ENCODE measurements at regions not wholly inside any gene's neighbourhood (a gene's known extent, or its start where the extent isn't known, plus 50 kb on each side); places are given as distances from the start of the nearest gene placed in this dataset.
"Not testable (repeated sequence)": the region's sequence is repeated elsewhere in the genome, so short reads cannot be mapped to it uniquely, and the experiment has no call there.

- Mint-ChIP-seq H3K4me1 (ENCODE audit: low read depth) (no peaks in the 10 kb centered on the region), H3K27ac (no peak overlapping the region), H3K4me3 (no peak overlapping the region), H3K36me3 (ENCODE audit: low read depth) (no peaks in the 10 kb centered on the region), H3K9me3 (no peaks in the 10 kb centered on the region), H3K27me3 (ENCODE audit: insufficient read depth) (no peaks in the 10 kb centered on the region)
- intact Hi-C loops (cut with micrococcal nuclease) = no loop called here
- DNase-seq (ENCODE audit: low spot score) = no peak
Measured at GRCh38 chr12:14099994-14100393, 118.6 kb upstream of the GRIN2B start.

- H3K4me1 Mint-ChIP-seq (ENCODE audit: low read depth); intact Hi-C loops (cut with micrococcal nuclease); H3K27me3 Mint-ChIP-seq (ENCODE audit: insufficient read depth); H3K36me3 Mint-ChIP-seq (ENCODE audit: low read depth); H3K27ac Mint-ChIP-seq; H3K4me3 Mint-ChIP-seq; DNase-seq (ENCODE audit: low spot score); H3K9me3 Mint-ChIP-seq: not testable (repeated sequence)
Measured at GRCh38 chr12:14101556-14101955, 120.2 kb upstream of the GRIN2B start.

DNA sequence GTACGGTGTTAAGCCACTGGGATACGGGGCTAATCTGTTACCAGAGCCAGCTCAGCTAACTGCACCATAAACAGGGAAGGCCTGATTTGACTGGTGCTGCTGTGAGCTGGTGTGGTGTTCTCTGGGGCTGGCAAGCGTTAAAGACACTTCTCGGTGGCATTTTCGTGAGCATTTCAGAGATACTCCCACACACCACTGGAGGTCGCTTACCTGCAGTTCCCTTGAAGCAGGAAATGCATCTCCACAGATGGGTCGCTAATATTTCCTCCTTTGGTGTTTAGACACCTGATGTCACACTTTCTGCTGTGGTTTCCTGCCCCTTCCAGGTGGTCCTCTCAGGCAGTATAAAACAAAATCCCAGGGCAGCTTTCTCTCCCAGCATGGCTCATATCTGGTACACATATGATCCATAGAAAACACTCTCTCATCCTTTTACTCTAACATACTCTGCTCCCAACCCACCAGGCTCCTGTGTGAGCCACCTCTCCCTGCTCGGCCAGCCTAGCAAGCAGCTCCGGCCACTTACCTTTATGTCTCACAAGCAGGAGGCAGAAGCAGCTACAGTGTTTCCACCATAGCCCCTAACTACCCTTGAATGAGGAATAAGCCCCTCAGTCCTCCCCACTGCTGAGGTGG, 129.9 kb upstream of the GRIN2B start:
- Mint-ChIP-seq H3K27me3 (ENCODE audit: insufficient read depth) (peaks cover 7% of the 10 kb centered on the region), H3K4me1 (ENCODE audit: low read depth) (no peaks in the 10 kb centered on the region), H3K4me3 (no peak overlapping the region), H3K27ac (no peak overlapping the region), H3K9me3 (no peaks in the 10 kb centered on the region), H3K36me3 (ENCODE audit: low read depth) (no peaks in the 10 kb centered on the region)
- DNase-seq (ENCODE audit: low spot score) = no peak
- intact Hi-C loops (cut with micrococcal nuclease) = no loop called here

- Mint-ChIP-seq H3K4me1 (ENCODE audit: low read depth) (no peaks in the 10 kb centered on the region), H3K4me3 (no peak overlapping the region), H3K9me3 (no peaks in the 10 kb centered on the region), H3K27ac (no peak overlapping the region), H3K36me3 (ENCODE audit: low read depth) (no peaks in the 10 kb centered on the region), H3K27me3 (ENCODE audit: insufficient read depth) (peaks cover 3% of the 10 kb centered on the region)
- intact Hi-C loops (cut with micrococcal nuclease) = no loop called here
- no peak for DNase-seq (ENCODE audit: low spot score)
Measured at GRCh38 chr12:14113031-14113430, 131.6 kb upstream of the GRIN2B start.

- DNase-seq (ENCODE audit: low spot score) = no peak
- Mint-ChIP-seq H3K27ac (no peak overlapping the region), H3K27me3 (ENCODE audit: insufficient read depth) (no peaks in the 10 kb centered on the region), H3K4me1 (ENCODE audit: low read depth) (no peaks in the 10 kb centered on the region), H3K9me3 (no peaks in the 10 kb centered on the region), H3K36me3 (ENCODE audit: low read depth) (no peaks in the 10 kb centered on the region), H3K4me3 (no peak overlapping the region)
- intact Hi-C loops (cut with micrococcal nuclease) = loop anchor here (5.0 kb wide), 1 partner anchor 1169 kb away; no protein-coding TSS in a partner anchor
Measured at GRCh38 chr12:14126692-14127091, 145.3 kb upstream of the GRIN2B start.

DNA sequence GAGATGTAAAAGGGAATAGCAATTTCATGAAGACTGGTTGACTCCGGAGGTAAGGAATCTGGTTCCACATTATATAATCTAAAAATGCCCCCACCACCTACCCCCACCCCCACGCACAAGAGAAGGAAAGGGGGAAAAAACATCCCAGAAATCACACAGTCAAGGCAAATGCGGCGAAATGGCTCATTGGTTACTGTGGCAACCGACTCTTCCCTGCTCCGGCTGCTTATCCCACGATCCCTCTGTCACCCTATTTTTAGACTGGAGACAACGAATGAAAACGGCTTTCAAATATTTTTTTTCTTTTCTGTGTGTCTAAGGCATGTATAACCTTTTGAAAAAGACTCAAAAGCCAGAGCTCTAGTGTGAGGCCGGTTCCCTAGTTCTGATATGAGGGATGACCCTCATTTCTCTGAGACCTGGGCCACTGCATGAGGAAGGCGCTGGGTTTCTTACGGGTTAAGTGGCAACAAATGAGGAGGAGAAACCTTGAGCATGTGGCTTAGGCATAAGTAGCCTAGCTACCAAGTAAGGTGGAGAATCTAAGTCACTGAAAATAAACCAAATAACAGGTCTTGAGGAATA, 148.3 kb upstream of the GRIN2B start:
- Mint-ChIP-seq H3K27ac (no peak overlapping the region), H3K4me3 (no peak overlapping the region)

GRCh38 chr12:14135996-14136395, 154.6 kb upstream of the GRIN2B start:
- H3K36me3 Mint-ChIP-seq (ENCODE audit: low read depth) = no peaks in the 10 kb centered on the region
- no peak for DNase-seq (ENCODE audit: low spot score)
- no peaks in the 10 kb centered on the region for H3K9me3 Mint-ChIP-seq
- no peak overlapping the region for H3K4me3 Mint-ChIP-seq
- intact Hi-C loops (cut with micrococcal nuclease) = no loop called here
- H3K4me1 Mint-ChIP-seq (ENCODE audit: low read depth) = no peaks in the 10 kb centered on the region
- peaks cover 12% of the 10 kb centered on the region for H3K27me3 Mint-ChIP-seq (ENCODE audit: insufficient read depth)
- H3K27ac Mint-ChIP-seq = no peak overlapping the region

More for the DNA sequence above, 148.3 kb upstream of the GRIN2B start:
- DNase-seq (ENCODE audit: low spot score) = no peak
- intact Hi-C loops (cut with micrococcal nuclease) = loop anchor here (5.0 kb wide), 1 partner anchor 1172 kb away; no protein-coding TSS in a partner anchor
- H3K36me3 Mint-ChIP-seq (ENCODE audit: low read depth) = no peaks in the 10 kb centered on the region
- H3K4me1 Mint-ChIP-seq (ENCODE audit: low read depth) = no peaks in the 10 kb centered on the region
- H3K27me3 Mint-ChIP-seq (ENCODE audit: insufficient read depth) = no peaks in the 10 kb centered on the region
- no peaks in the 10 kb centered on the region for H3K9me3 Mint-ChIP-seq

DNA sequence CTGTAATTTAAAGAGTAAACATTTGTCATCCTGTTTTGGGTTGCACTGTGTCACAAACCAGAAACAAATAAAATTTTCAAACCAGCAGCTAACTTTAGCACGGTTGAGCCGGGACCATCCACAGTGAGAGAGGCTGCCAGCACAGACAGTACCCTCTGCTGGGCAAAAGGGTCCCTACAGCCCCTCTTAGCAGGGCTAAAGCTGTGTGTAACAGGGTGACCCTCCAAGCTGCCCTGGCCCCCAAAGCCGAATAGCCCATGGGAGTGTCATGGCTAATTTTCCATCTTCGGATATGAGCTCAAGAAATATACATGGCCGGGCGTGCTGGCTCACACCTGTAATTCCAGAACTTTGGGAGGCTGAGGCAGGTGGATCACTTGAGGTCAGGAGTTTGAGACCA, 157.1 kb upstream of the GRIN2B start:
- Mint-ChIP-seq H3K27ac (no peak overlapping the region), H3K4me3 (no peak overlapping the region), H3K4me1 (ENCODE audit: low read depth) (no peaks in the 10 kb centered on the region), H3K36me3 (ENCODE audit: low read depth) (no peaks in the 10 kb centered on the region), H3K27me3 (ENCODE audit: insufficient read depth) (peaks cover 12% of the 10 kb centered on the region), H3K9me3 (no peaks in the 10 kb centered on the region)
- no peak for DNase-seq (ENCODE audit: low spot score)
- intact Hi-C loops (cut with micrococcal nuclease) = no loop called here

DNA sequence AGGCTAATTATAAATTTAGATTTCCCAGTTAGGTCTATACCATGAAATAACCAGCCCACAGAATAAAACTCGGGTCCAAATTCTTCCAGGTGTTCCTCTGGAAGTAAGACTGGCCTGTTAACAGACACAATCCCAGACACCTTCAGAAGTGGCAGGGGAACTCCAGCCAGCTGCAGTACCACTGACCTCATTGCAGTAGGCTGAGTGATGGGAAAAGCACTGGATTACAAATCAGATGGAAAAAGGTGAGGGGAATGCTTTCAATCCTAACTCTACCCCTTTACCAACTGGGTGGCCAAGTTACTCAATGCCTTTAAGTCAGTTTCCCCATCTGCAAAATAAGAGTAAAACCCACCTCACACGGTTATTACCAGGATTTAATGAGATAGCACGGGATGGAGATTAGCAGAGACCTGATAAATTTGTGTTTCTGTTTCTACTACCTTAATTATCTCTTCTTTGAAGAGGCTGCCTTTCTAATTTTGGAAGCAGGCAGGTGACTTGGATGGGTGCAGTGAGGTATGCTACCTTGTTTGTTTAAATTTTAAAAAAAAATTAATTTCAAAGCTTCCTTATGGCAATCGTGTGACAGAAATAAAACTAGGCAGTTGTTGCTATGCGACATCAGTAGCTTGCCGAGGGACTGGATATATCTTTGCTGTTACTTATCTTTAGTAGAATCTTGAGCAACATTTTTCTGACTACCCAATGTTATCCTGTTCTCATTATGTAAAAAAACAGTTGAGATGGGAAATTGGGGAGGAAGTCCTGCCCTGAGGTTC, 167.3 kb upstream of the GRIN2B start:
- DNase-seq (ENCODE audit: low spot score) = no peak
- Mint-ChIP-seq H3K4me1 (ENCODE audit: low read depth) (no peaks in the 10 kb centered on the region), H3K4me3 (no peak overlapping the region), H3K27ac (no peak overlapping the region), H3K36me3 (ENCODE audit: low read depth) (no peaks in the 10 kb centered on the region), H3K27me3 (ENCODE audit: insufficient read depth) (peaks cover 2% of the 10 kb centered on the region), H3K9me3 (no peaks in the 10 kb centered on the region)
- intact Hi-C loops (cut with micrococcal nuclease) = no loop called here

- H3K27me3 Mint-ChIP-seq (ENCODE audit: insufficient read depth) = peaks cover 4% of the 10 kb centered on the region
- no peak for DNase-seq (ENCODE audit: low spot score)
- H3K4me3 Mint-ChIP-seq = no peak overlapping the region
- H3K9me3 Mint-ChIP-seq = no peaks in the 10 kb centered on the region
- intact Hi-C loops (cut with micrococcal nuclease) = no loop called here
- no peaks in the 10 kb centered on the region for H3K36me3 Mint-ChIP-seq (ENCODE audit: low read depth)
- H3K27ac Mint-ChIP-seq = no peak overlapping the region
- H3K4me1 Mint-ChIP-seq (ENCODE audit: low read depth) = no peaks in the 10 kb centered on the region
Measured at GRCh38 chr12:14153803-14154202, 172.4 kb upstream of the GRIN2B start.

DNA sequence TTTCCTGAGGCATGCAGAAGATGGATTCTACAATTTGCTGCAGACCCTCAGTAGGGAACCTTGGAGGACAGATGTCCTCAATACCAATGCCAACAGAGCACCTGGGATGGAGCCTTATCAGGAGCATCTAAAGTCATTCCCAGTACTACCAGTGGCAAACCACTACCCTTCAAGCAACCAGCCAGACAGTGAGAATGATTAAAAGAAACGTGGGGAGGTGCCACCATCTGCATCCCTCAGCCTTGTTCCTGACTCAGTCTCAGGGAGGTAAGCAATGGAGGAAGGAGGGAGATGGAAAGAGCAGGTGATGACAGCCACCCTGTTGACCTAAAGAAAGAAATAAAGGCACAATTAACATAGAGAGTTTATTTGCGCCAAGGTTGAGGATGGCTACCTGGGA, 175.2 kb upstream of the GRIN2B start:
- DNase-seq (ENCODE audit: low spot score) = no peak
- Mint-ChIP-seq H3K27ac (no peak overlapping the region), H3K4me1 (ENCODE audit: low read depth) (no peaks in the 10 kb centered on the region), H3K4me3 (no peak overlapping the region), H3K9me3 (no peaks in the 10 kb centered on the region), H3K27me3 (ENCODE audit: insufficient read depth) (peaks cover 3% of the 10 kb centered on the region), H3K36me3 (ENCODE audit: low read depth) (no peaks in the 10 kb centered on the region)
- intact Hi-C loops (cut with micrococcal nuclease) = no loop called here

- intact Hi-C loops (cut with micrococcal nuclease) = no loop called here
- DNase-seq (ENCODE audit: low spot score) = no peak
- Mint-ChIP-seq H3K4me3 (no peak overlapping the region), H3K9me3 (no peaks in the 10 kb centered on the region), H3K27ac (no peak overlapping the region), H3K36me3 (ENCODE audit: low read depth) (no peaks in the 10 kb centered on the region), H3K27me3 (ENCODE audit: insufficient read depth) (peaks cover 3% of the 10 kb centered on the region), H3K4me1 (ENCODE audit: low read depth) (no peaks in the 10 kb centered on the region)
Measured at GRCh38 chr12:14157088-14157747, 175.8 kb upstream of the GRIN2B start.

GRCh38 chr12:14164266-14164665, 182.9 kb upstream of the GRIN2B start:
- DNase-seq (ENCODE audit: low spot score) = no peak
- H3K27ac Mint-ChIP-seq = no peak overlapping the region
- peaks cover 5% of the 10 kb centered on the region for H3K27me3 Mint-ChIP-seq (ENCODE audit: insufficient read depth)
- no peaks in the 10 kb centered on the region for H3K4me1 Mint-ChIP-seq (ENCODE audit: low read depth)
- H3K36me3 Mint-ChIP-seq (ENCODE audit: low read depth) = no peaks in the 10 kb centered on the region
- H3K4me3 Mint-ChIP-seq = no peak overlapping the region
- intact Hi-C loops (cut with micrococcal nuclease) = loop anchor here (10.0 kb wide), 1 partner anchor 499 kb away; no protein-coding TSS in a partner anchor
- H3K9me3 Mint-ChIP-seq = no peaks in the 10 kb centered on the region
